H1 (cell line): ENCODE measurements at regions not wholly inside any gene's neighbourhood (a gene's known extent, or its start where the extent isn't known, plus 50 kb on each side); places are given as distances from the start of the nearest gene placed in this dataset.

Experiments
- CTCF ChIA-PET: fragments of 300-600 bp; sonication (Branson Sonifier 250); formaldehyde crosslinking; loops from one replicate; lab custom pipeline; 2021; ENCODE audit not compliant: partially characterized antibody; lab: Charles Lee
- POLR2A ChIA-PET: fragments of 300-600 bp; sonication (Branson Sonifier 250); formaldehyde crosslinking; loops from one replicate; lab custom pipeline; 2021; ENCODE audit warnings: inconsistent platforms; ENCODE audit not compliant: partially characterized antibody; lab: Charles Lee
- DNase-seq, 2 experiments: peaks; one replicate each; pipeline versions ENCODE4 v3.0.0 to v3.0.0-alpha.2; 2010 to 2022; ENCODE audit warnings: low spot score in 2 of 2, low read depth in 1 of 2, mixed read lengths in 1 of 2
- FAIRE-seq: peaks from 2 replicates; lab custom pipeline; 2011; peaks lifted over from hg19 to GRCh38; lab: Jason Lieb, UNC
- H2AFZ ChIP-seq: 2 replicates; pipeline ENCODE4 v1.8.1; 2012; ENCODE audit warnings: low read length, inconsistent platforms
- H2AK5ac ChIP-seq: 2 replicates; pipeline ENCODE4 v1.6.1; 2013; ENCODE audit warnings: low read depth, low read length
- H2BK120ac ChIP-seq: replicated peaks from 2 replicates; pipeline ENCODE3; 2013; ENCODE audit warnings: low read depth, low read length, inconsistent platforms
- H2BK12ac ChIP-seq: 2 replicates; pipeline ENCODE4 v1.6.1; 2013; ENCODE audit warnings: low read depth, low read length
- H2BK15ac ChIP-seq: 2 replicates; pipeline ENCODE4 v1.6.1; 2013; ENCODE audit warnings: low read length
- H2BK20ac ChIP-seq: 2 replicates; pipeline ENCODE4 v1.6.1; 2013; ENCODE audit warnings: low read length
- H2BK5ac ChIP-seq: 2 replicates; pipeline ENCODE4 v1.6.1; 2013; ENCODE audit warnings: low read depth, low read length
- H3K14ac ChIP-seq: 2 replicates; pipeline ENCODE4 v1.6.1; 2013; ENCODE audit warnings: inconsistent platforms; ENCODE audit not compliant: insufficient read length
- H3K18ac ChIP-seq: 2 replicates; pipeline ENCODE4 v1.6.1; 2013; ENCODE audit warnings: low read length; ENCODE audit errors: extremely low read depth
- H3K23ac ChIP-seq: 2 replicates; pipeline ENCODE4 v1.6.1; 2013; ENCODE audit warnings: inconsistent platforms; ENCODE audit not compliant: insufficient read length
- H3K23me2 ChIP-seq: 2 replicates; pipeline ENCODE4 v1.6.1; 2013; ENCODE audit warnings: low read depth, low read length
- H3K27ac ChIP-seq: 2 replicates; pipeline ENCODE4 v1.6.1; 2011; ENCODE audit warnings: low read depth, low read length, inconsistent platforms
- H3K27me3 ChIP-seq, 4 experiments: replicated peaks in 1 of 4; 1 replicate in 1 of 4; 2 replicates in 3 of 4; pipeline versions ENCODE4 v1.6.1 to v1.8.1; 2011 to 2013; ENCODE audit warnings: low read length in 3 of 4, mild to moderate bottlenecking in 3 of 4, inconsistent platforms in 2 of 4, mixed read lengths in 2 of 4, moderate library complexity in 1 of 4; ENCODE audit not compliant: control insufficient read depth in 3 of 4, insufficient read depth in 3 of 4; ENCODE audit errors: extremely low read depth in 1 of 4
- H3K36me3 ChIP-seq, 4 experiments: 2 replicates each; pipeline versions ENCODE4 v1.6.1 to v1.8.1; 2011 to 2013; ENCODE audit warnings: mild to moderate bottlenecking in 4 of 4, low read length in 3 of 4, moderate library complexity in 2 of 4, control low read depth in 1 of 4, inconsistent platforms in 1 of 4; ENCODE audit not compliant: insufficient read depth in 4 of 4, control insufficient read depth in 2 of 4
- H3K4ac ChIP-seq: replicated peaks from 2 replicates; pipeline ENCODE3; 2013; ENCODE audit warnings: low read length, low read depth, mixed read lengths, inconsistent platforms; ENCODE audit not compliant: insufficient read length
- H3K4me1 ChIP-seq, 4 experiments: replicated peaks in 1 of 4; 1 replicate in 1 of 4; 2 replicates in 3 of 4; pipeline versions ENCODE4 v1.6.1 to v1.8.1; 2011 to 2013; ENCODE audit warnings: low read length in 3 of 4, inconsistent platforms in 2 of 4, mixed read lengths in 1 of 4; ENCODE audit not compliant: insufficient read depth in 4 of 4, control insufficient read depth in 3 of 4
- H3K4me2 ChIP-seq, 2 experiments: 2 replicates each; pipeline versions ENCODE4 v1.6.1 to v1.8.1; 2011 to 2013; ENCODE audit warnings: low read depth in 2 of 2, low read length in 2 of 2, control low read depth in 1 of 2, inconsistent platforms in 1 of 2, mild to moderate bottlenecking in 1 of 2; ENCODE audit not compliant: insufficient read depth in 1 of 2
- H3K4me3 ChIP-seq, 4 experiments: fragments of 200-600, 300-600 bp in 1 of 4; sonication (generic), shearing (Covaris generic), sonication (Bioruptor Twin) in 1 of 4; 2 replicates each; pipeline versions ENCODE4 v1.5.1 to v1.8.1; 2011 to 2016; ENCODE audit warnings: low read length in 4 of 4, low read depth in 3 of 4, control low read depth in 2 of 4, inconsistent platforms in 2 of 4, mild to moderate bottlenecking in 2 of 4, mixed read lengths in 1 of 4, moderate library complexity in 1 of 4; ENCODE audit not compliant: insufficient read depth in 2 of 4; ENCODE audit errors: extremely low read depth in 1 of 4
- H3K56ac ChIP-seq: replicated peaks from 2 replicates; pipeline ENCODE3; 2013; ENCODE audit warnings: low read depth, mild to moderate bottlenecking, mixed read lengths, low read length, inconsistent platforms; ENCODE audit not compliant: insufficient read length
- H3K79me1 ChIP-seq: 2 replicates; pipeline ENCODE4 v1.6.1; 2013; ENCODE audit warnings: low read depth, low read length, control low read depth
- H3K79me2 ChIP-seq, 2 experiments: 2 replicates each; pipeline versions ENCODE4 v1.6.1 to v1.8.1; 2012 to 2013; ENCODE audit warnings: low read length in 2 of 2, mild to moderate bottlenecking in 2 of 2, inconsistent platforms in 1 of 2; ENCODE audit not compliant: insufficient read depth in 2 of 2, control insufficient read depth in 1 of 2
- H3K9ac ChIP-seq, 4 experiments: replicated peaks in 1 of 4; 1 replicate in 1 of 4; 2 replicates in 3 of 4; pipeline versions ENCODE4 v1.6.1 to v1.8.1; 2011 to 2013; ENCODE audit warnings: low read depth in 3 of 4, low read length in 3 of 4, control low read depth in 2 of 4, mild to moderate bottlenecking in 2 of 4, moderate library complexity in 2 of 4, inconsistent platforms in 1 of 4; ENCODE audit errors: extremely low read depth in 1 of 4
- H3K9me3 ChIP-seq, 2 experiments: 2 replicates each; pipeline versions ENCODE4 v1.6.1 to v1.8.1; 2012 to 2013; ENCODE audit warnings: mild to moderate bottlenecking in 2 of 2, moderate library complexity in 2 of 2, control low read depth in 1 of 2, inconsistent platforms in 1 of 2, low read depth in 1 of 2, low read length in 1 of 2, mixed read lengths in 1 of 2; ENCODE audit not compliant: insufficient read depth in 2 of 2
- H4K20me1 ChIP-seq, 2 experiments: replicated peaks in 1 of 2; 2 replicates each; pipeline versions ENCODE3 to v1.8.1; 2011 to 2013; ENCODE audit warnings: inconsistent platforms in 2 of 2, low read length in 2 of 2, mild to moderate bottlenecking in 1 of 2; ENCODE audit not compliant: insufficient read depth in 2 of 2, control insufficient read depth in 1 of 2
- H4K5ac ChIP-seq: 2 replicates; pipeline ENCODE4 v1.6.1; 2013; ENCODE audit warnings: low read length, low read depth, mixed read lengths, inconsistent platforms; ENCODE audit not compliant: insufficient read length
- H4K8ac ChIP-seq: 2 replicates; pipeline ENCODE4 v1.8.0; 2013; ENCODE audit warnings: mild to moderate bottlenecking, moderate library complexity, low read length, inconsistent platforms; ENCODE audit not compliant: insufficient read depth; ENCODE audit errors: extremely low read depth
- H4K91ac ChIP-seq: replicated peaks from 2 replicates; pipeline ENCODE3; 2013; ENCODE audit warnings: low read length, mixed read lengths, inconsistent platforms; ENCODE audit not compliant: insufficient read length
- ASH2L ChIP-seq: fragments of 200-600, 300-600 bp; sonication (generic); IDR thresholded peaks from one replicate; pipeline ENCODE4 v1.7.1; 2017; ENCODE audit warnings: low read length
- BCL11A ChIP-seq, 2 experiments: IDR thresholded peaks; one replicate each; pipeline ENCODE4 v1.6.1; 2011; ENCODE audit warnings: low read depth in 2 of 2, low read length in 2 of 2, mild to moderate bottlenecking in 2 of 2
- CBX5 ChIP-seq: fragments of 300-800, 300-1000 bp; sonication (generic); IDR thresholded peaks from 2 replicates; pipeline ENCODE4 v1.7.1; 2016; ENCODE audit warnings: antibody characterized with exemption, low read length, low read depth
- EP300 ChIP-seq, 2 experiments: IDR thresholded peaks; 1 replicate in 1 of 2; 2 replicates in 1 of 2; pipeline ENCODE4 v1.6.1; 2011 to 2012; ENCODE audit warnings: low read depth in 2 of 2, low read length in 2 of 2, mild to moderate bottlenecking in 2 of 2, borderline replicate concordance in 1 of 2, inconsistent platforms in 1 of 2, moderate library complexity in 1 of 2
- HDAC2 ChIP-seq, 2 experiments: fragments of 300-600 bp in 1 of 2; sonication (generic) in 1 of 2; IDR thresholded peaks; 2 replicates each; pipeline ENCODE4 v1.6.1; 2011 to 2012; ENCODE audit warnings: low read depth in 2 of 2, low read length in 2 of 2, mild to moderate bottlenecking in 2 of 2, moderate library complexity in 2 of 2, borderline replicate concordance in 1 of 2, inconsistent platforms in 1 of 2
- HDAC6 ChIP-seq: IDR thresholded peaks from one replicate; pipeline ENCODE4 v1.7.1; 2012; ENCODE audit warnings: low read depth, mild to moderate bottlenecking, inconsistent platforms, low read length, moderate library complexity
- MAFK ChIP-seq: IDR thresholded peaks from 2 replicates; pipeline ENCODE4 v1.6.1; 2012; ENCODE audit warnings: low read depth, mild to moderate bottlenecking, improper control_type of control experiment, low read length
- POLR2AphosphoS5 ChIP-seq: IDR thresholded peaks from 2 replicates; pipeline ENCODE4 v1.6.1; 2011; ENCODE audit warnings: low read depth, low read length
- SAP30 ChIP-seq: fragments of 300-600 bp; sonication (generic); IDR thresholded peaks from 2 replicates; pipeline ENCODE4 v1.7.1; 2012; ENCODE audit warnings: low read length, moderate library complexity, mild to moderate bottlenecking, inconsistent platforms; ENCODE audit not compliant: insufficient read depth, insufficient replicate concordance
- SIRT6 ChIP-seq: IDR thresholded peaks from one replicate; pipeline ENCODE4 v1.7.1; 2012; ENCODE audit warnings: low read length, inconsistent platforms
- SP1 ChIP-seq: IDR thresholded peaks from 2 replicates; pipeline ENCODE4 v1.6.1; 2011; ENCODE audit warnings: low read depth, low read length
- SP4 ChIP-seq: IDR thresholded peaks from 2 replicates; pipeline ENCODE4 v1.6.1; 2012; ENCODE audit warnings: low read length, inconsistent platforms
- SRF ChIP-seq: IDR thresholded peaks from 2 replicates; pipeline ENCODE4 v1.6.1; 2011; ENCODE audit warnings: mild to moderate bottlenecking, low read depth, low read length, moderate library complexity
- WGBS, 2 experiments: shearing (Covaris generic) in 1 of 2; methylation state at CpG; one replicate each; pipeline versions ENCODE4 v1.1.6 to v1.1.7; 2013 to 2015; ENCODE audit warnings: low lambda C conversion rate in 2 of 2, mixed read lengths in 2 of 2, inconsistent platforms in 1 of 2, low coverage in 1 of 2, missing lambda C conversion rate in 1 of 2; ENCODE audit not compliant: insufficient replicate concordance in 2 of 2, insufficient coverage in 1 of 2, insufficient read length in 1 of 2; ENCODE audit errors: extremely low coverage in 1 of 2, missing lambda C conversion rate in 1 of 2; 5-methylcytosine and 5-hydroxymethylcytosine counted together
- TF ChIP-seq, protein P1 (sequence below): IDR thresholded peaks from 2 replicates; pipeline ENCODE4 v1.6.1; 2012; ENCODE audit warnings: inconsistent platforms

DNA sequence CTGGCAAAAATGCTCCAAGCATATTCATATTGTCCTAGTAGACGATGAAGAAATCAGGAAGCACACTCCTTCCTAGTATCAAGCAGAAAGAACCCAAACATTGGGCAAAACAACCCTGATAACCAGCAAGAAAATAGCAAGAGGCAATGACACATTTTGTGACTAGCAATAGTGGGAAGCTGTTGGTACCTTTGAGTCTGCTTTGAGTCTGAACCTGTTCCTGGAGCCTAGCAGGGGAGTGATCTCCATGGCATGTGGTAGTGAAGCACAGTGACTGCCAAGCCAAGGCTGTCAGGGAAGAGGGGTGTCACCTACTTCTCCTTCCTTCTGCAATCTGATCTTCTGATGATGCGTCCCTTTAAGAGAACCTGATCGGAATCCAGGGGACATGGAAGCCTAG lies 533.9 kb downstream of the VRK1 start (continued):
- TF ChIP-seq SRF, result no peak

DNA sequence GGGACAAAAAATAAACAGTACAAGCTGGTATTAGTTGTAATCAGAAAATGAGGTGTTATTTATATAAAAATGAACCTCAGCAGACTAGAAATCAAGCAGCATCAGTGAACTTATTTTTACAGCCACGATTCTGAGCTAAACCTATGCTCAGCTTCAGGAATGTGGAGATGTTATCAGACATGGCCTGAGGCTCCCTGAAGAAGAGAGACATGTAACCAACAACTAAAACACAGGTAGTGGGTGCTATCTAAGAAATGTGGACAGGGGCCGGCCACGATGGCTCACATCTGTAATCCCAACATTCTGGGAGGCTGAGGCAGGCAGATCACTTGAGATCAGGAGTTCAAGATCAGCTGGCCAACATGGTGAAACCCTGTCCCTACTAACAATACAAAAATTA lies 534.3 kb downstream of the VRK1 start:
- H3K9ac ChIP-seq, result no peak overlapping the region
- no peak overlapping the region for H3K56ac ChIP-seq
- no peak overlapping the region for H2BK120ac ChIP-seq
- no peaks in the 10 kb centered on the region for H3K79me1 ChIP-seq
- no peak for DNase-seq
- CTCF ChIA-PET, result no interaction called here
- no peak overlapping the region; the same call in 1 of the 2 replicates for H4K8ac ChIP-seq
- no peak overlapping the region for H4K5ac ChIP-seq
- no peak overlapping the region for H2BK12ac ChIP-seq
- H3K23me2 ChIP-seq, result no peaks in the 10 kb centered on the region
- TF ChIP-seq HDAC2 (IDR thresholded peaks at IDR 0.05; ENCODE audit: borderline replicate concordance in 1 of 2, low read depth in 2 of 2, low read length in 2 of 2) (no peak), SAP30 (no peak), SIRT6 (no peak), CBX5 (no peak), HDAC6 (no peak), SP4 (no peak), POLR2AphosphoS5 (no peak), MAFK (no peak), BCL11A (IDR thresholded peaks at IDR 0.05; ENCODE audit: low read depth in 2 of 2, low read length in 2 of 2) (no peak), ASH2L (no peak), SP1 (no peak), EP300 (IDR thresholded peaks at IDR 0.05; ENCODE audit: borderline replicate concordance in 1 of 2, low read depth in 2 of 2, low read length in 2 of 2) (no peak)
- TF ChIP-seq, protein P1, sequence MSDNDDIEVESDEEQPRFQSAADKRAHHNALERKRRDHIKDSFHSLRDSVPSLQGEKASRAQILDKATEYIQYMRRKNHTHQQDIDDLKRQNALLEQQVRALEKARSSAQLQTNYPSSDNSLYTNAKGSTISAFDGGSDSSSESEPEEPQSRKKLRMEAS, result no peak
- 95% methylated on average over 3 of the region's 3 CpGs; no CpG with 5 or more reads in 1 of the 2 experiments for WGBS, 2 experiments
- H2AFZ ChIP-seq, result no peak overlapping the region
- no peaks in the 10 kb centered on the region; a peak in 1 of 8 replicates for H3K36me3 ChIP-seq
- no peak overlapping the region for H3K14ac ChIP-seq
- POLR2A ChIA-PET, result no interaction called here
- H3K4me3 ChIP-seq, result no peak overlapping the region
- H2BK15ac ChIP-seq, result no peak overlapping the region
- no peak overlapping the region for H3K23ac ChIP-seq
- no peak overlapping the region for H4K91ac ChIP-seq
- no peak overlapping the region for H3K4ac ChIP-seq
- FAIRE-seq, result no peak
- H3K79me2 ChIP-seq, result no peaks in the 10 kb centered on the region
- H3K9me3 ChIP-seq, result no peaks in the 10 kb centered on the region
- no peak overlapping the region for H3K18ac ChIP-seq
- H3K27me3 ChIP-seq, result no peaks in the 10 kb centered on the region
- H3K4me2 ChIP-seq, result no peak overlapping the region
- H2BK5ac ChIP-seq, result no peak overlapping the region
- H3K27ac ChIP-seq, result no peak overlapping the region
- H2AK5ac ChIP-seq, result no peak overlapping the region
- no peaks in the 10 kb centered on the region for H4K20me1 ChIP-seq
- no peaks in the 10 kb centered on the region for H3K4me1 ChIP-seq
- no peak overlapping the region for H2BK20ac ChIP-seq
